ENCODE measurements at regions not wholly inside any gene's neighbourhood (a gene's known extent, or its start where the extent isn't known, plus 50 kb on each side); places are given as distances from the start of the nearest gene placed in this dataset.

GRCh38 chr18:24862201-24862816 is 401.9 kb downstream of the HRH4 start:
- FAIRE-seq (no peak), DNase-seq (ENCODE audit: low read depth in 1 of 2, low spot score in 2 of 2) (peak in 1 of 2 experiments; percentile 55)
- Histone ChIP-seq H3K4me2 (ENCODE audit: insufficient read depth in 1 of 2, low read depth in 2 of 2, low read length in 2 of 2) (peak overlapping the region; percentile 57 to 64), H3K27me3 (replicated peaks in 1 of 4; ENCODE audit: control insufficient read depth in 3 of 4, extremely low read depth in 1 of 4, insufficient read depth in 3 of 4, low read length in 3 of 4) (no peaks in the 10 kb centered on the region), H2BK20ac (ENCODE audit: low read length) (peak overlapping the region; percentile 48; the same call in 1 of the 2 replicates), H3K9me3 (ENCODE audit: insufficient read depth in 2 of 2, low read depth in 1 of 2, low read length in 1 of 2) (no peaks in the 10 kb centered on the region), H4K5ac (ENCODE audit: insufficient read length, low read depth, low read length) (peak overlapping the region; percentile 27), H3K4me1 (replicated peaks in 1 of 4; ENCODE audit: control insufficient read depth in 3 of 4, insufficient read depth in 4 of 4, low read length in 3 of 4) (peaks cover 0 to 7% (median 5%) of the 10 kb centered on the region in 4 experiments; a peak in 5 of 7 replicates), H2BK12ac (ENCODE audit: low read depth, low read length) (peak overlapping the region; percentile 33; the same call in 1 of the 2 replicates), H3K4me3 (ENCODE audit: extremely low read depth in 1 of 4, insufficient read depth in 2 of 4, low read depth in 3 of 4, low read length in 4 of 4) (peak overlapping the region in 2 of 4 experiments; percentile 17 to 25; a peak in 5 of 8 replicates), H3K27ac (ENCODE audit: low read depth, low read length) (no peak overlapping the region), H3K14ac (ENCODE audit: insufficient read length) (no peak overlapping the region), H2BK120ac (replicated peaks; ENCODE audit: low read depth, low read length) (no peak overlapping the region), H2AFZ (ENCODE audit: low read length) (no peak overlapping the region), H2BK5ac (ENCODE audit: low read depth, low read length) (0 out of 2 replicates have a peak overlapping the region, but pooled peaks have one; percentile 56), H3K79me2 (ENCODE audit: control insufficient read depth in 1 of 2, insufficient read depth in 2 of 2, low read length in 2 of 2) (no peaks in the 10 kb centered on the region), H2AK5ac (ENCODE audit: low read depth, low read length) (0 out of 2 replicates have a peak overlapping the region, but pooled peaks have one; percentile 40), H3K18ac (ENCODE audit: extremely low read depth, low read length) (peak overlapping the region; percentile 80; the same call in 1 of the 2 replicates), H4K20me1 (replicated peaks in 1 of 2; ENCODE audit: control insufficient read depth in 1 of 2, insufficient read depth in 2 of 2, low read length in 2 of 2) (no peaks in the 10 kb centered on the region), H3K56ac (replicated peaks; ENCODE audit: insufficient read length, low read depth, low read length) (no peak overlapping the region), H3K79me1 (ENCODE audit: low read depth, low read length) (no peaks in the 10 kb centered on the region), H3K23me2 (ENCODE audit: low read depth, low read length) (no peaks in the 10 kb centered on the region), H2BK15ac (ENCODE audit: low read length) (no peak overlapping the region), H3K23ac (ENCODE audit: insufficient read length) (no peak overlapping the region), H4K8ac (ENCODE audit: extremely low read depth, insufficient read depth, low read length) (no peak overlapping the region), H3K36me3 (ENCODE audit: control insufficient read depth in 2 of 4, insufficient read depth in 4 of 4, low read length in 3 of 4) (no peaks in the 10 kb centered on the region), H4K91ac (replicated peaks; ENCODE audit: insufficient read length, low read length) (no peak overlapping the region), H3K9ac (replicated peaks in 1 of 4; ENCODE audit: extremely low read depth in 1 of 4, low read depth in 3 of 4, low read length in 3 of 4) (no peak overlapping the region; a peak in 1 of 7 replicates), H3K4ac (replicated peaks; ENCODE audit: insufficient read length, low read depth, low read length) (no peak overlapping the region)
- POLR2A ChIA-PET (ENCODE audit: partially characterized antibody): no interaction called here
- TF ChIP-seq ASH2L (IDR thresholded peaks at IDR 0.05; ENCODE audit: low read length) (peak; percentile 49), RXRA (IDR thresholded peaks at IDR 0.05; ENCODE audit: insufficient read depth, low read depth, low read length) (0 out of 2 replicates have a peak, but pooled peaks have one; percentile 71), HDAC6 (IDR thresholded peaks at IDR 0.05; ENCODE audit: low read depth, low read length) (no peak), SP1 (IDR thresholded peaks at IDR 0.05; ENCODE audit: low read depth, low read length) (0 out of 2 replicates have a peak, but pooled peaks have one; percentile 22)
- CTCF ChIA-PET (ENCODE audit: partially characterized antibody): interaction anchor here (1.4 kb wide), 1 partner anchor 15 kb away, joined by 3 read pairs; no protein-coding TSS in a partner anchor
- 40% methylated on average over 18 of the region's 18 CpGs; no CpG with 5 or more reads in 1 of the 2 experiments for whole genome bisulfite sequencing, 2 experiments (ENCODE audit: extremely low coverage in 1 of 2, insufficient coverage in 1 of 2, insufficient read length in 1 of 2, insufficient replicate concordance in 2 of 2, low coverage in 1 of 2, low lambda C conversion rate in 2 of 2, missing lambda C conversion rate in 1 of 2)
